ENCODE measurements at regions not wholly inside any gene's neighbourhood (a gene's known extent, or its start where the extent isn't known, plus 50 kb on each side); places are given as distances from the start of the nearest gene placed in this dataset.

- DNase-seq (ENCODE audit: low read depth, low spot score) = no peak
- no peaks in the 10 kb centered on the region for H3K36me3 ChIP-seq (ENCODE audit: control insufficient read depth in 2 of 2, extremely low read depth in 1 of 2, insufficient read depth in 2 of 2, low read length in 2 of 2)
- no peaks in the 10 kb centered on the region for H3K79me2 ChIP-seq (ENCODE audit: control insufficient read depth, insufficient read depth, low read length)
- no peak overlapping the region for H3K4me2 ChIP-seq (ENCODE audit: insufficient read depth, low read length)
- H2AFZ ChIP-seq (ENCODE audit: low read depth, low read length) = no peak overlapping the region
- intact Hi-C loops (cut with micrococcal nuclease) (no loop called here), dilution Hi-C loops (cut with MboI; ENCODE audit: extremely low pct_ligation_motif_present, low sequenced_read_pairs) (no loop called here)
- H3K4me3 ChIP-seq (replicated peaks in 1 of 3; ENCODE audit: insufficient read depth in 1 of 3, low read depth in 1 of 3, low read length in 3 of 3) = no peak overlapping the region
- no peaks in the 10 kb centered on the region for H3K4me1 ChIP-seq (ENCODE audit: control insufficient read depth, extremely low read depth, insufficient read depth, low read length)
- no peaks in the 10 kb centered on the region for H3K9me3 ChIP-seq (replicated peaks; ENCODE audit: control insufficient read depth, insufficient read depth, low read length)
- BruUV-seq (replicated peaks) = no TSS peak
- ChIA-PET POLR2A (no interaction called here), CTCF (no interaction called here)
- no peak overlapping the region for H3K27ac ChIP-seq (ENCODE audit: insufficient read depth, low read depth, low read length)
- no peak for FAIRE-seq
- no peaks in the 10 kb centered on the region for H3K9me1 ChIP-seq (replicated peaks; ENCODE audit: control insufficient read depth, extremely low read depth, insufficient read depth, low read length)
- no peaks in the 10 kb centered on the region for H4K20me1 ChIP-seq (replicated peaks; ENCODE audit: control insufficient read depth, extremely low read depth, insufficient read depth, low read length)
- H3K27me3 ChIP-seq (ENCODE audit: control insufficient read depth in 2 of 2, insufficient read depth in 2 of 2, low read length in 2 of 2) = no peaks in the 10 kb centered on the region
- no peak overlapping the region for H3K9ac ChIP-seq (replicated peaks; ENCODE audit: extremely low read depth, insufficient read depth, low read length)
- TF ChIP-seq JUN (IDR thresholded peaks at IDR 0.05; ENCODE audit: borderline replicate concordance, insufficient read depth, insufficient read length, low read depth) = no peak
- TF ChIP-seq CTCF (IDR thresholded peaks at IDR 0.05; ENCODE audit: extremely low read depth in 1 of 2, insufficient read depth in 1 of 2, low read depth in 1 of 2, low read length in 2 of 2) = no peak
- no peak for TF ChIP-seq FOS (IDR thresholded peaks at IDR 0.05; ENCODE audit: borderline replicate concordance, insufficient read depth, low read length)
- TF ChIP-seq GATA2 (IDR thresholded peaks at IDR 0.05; ENCODE audit: insufficient read depth, insufficient read length, low read depth, low read length) = no peak
- TF ChIP-seq POLR2AphosphoS5 (IDR thresholded peaks at IDR 0.05; ENCODE audit: insufficient read depth, low read depth, low read length) = no peak
- TF ChIP-seq MAX (IDR thresholded peaks at IDR 0.05; ENCODE audit: insufficient read depth, insufficient read length) = no peak
- TF ChIP-seq POLR2A (IDR thresholded peaks at IDR 0.05; ENCODE audit: low read depth, low read length) = no peak
Measured at GRCh38 chr16:54993106-54993895, 62.6 kb downstream of the IRX5 start.

All from endothelial cell of umbilical vein (primary cell).